Kasumi-1 (cell line): ENCODE measurements at regions not wholly inside any gene's neighbourhood (a gene's known extent, or its start where the extent isn't known, plus 50 kb on each side); places are given as distances from the start of the nearest gene placed in this dataset.

Experiments used
- DNase-seq, 2 experiments: peaks; one replicate each; lab custom pipeline; 2025; lab: John Stamatoyannopoulos, UW

- DNase-seq = no peak
Measured at GRCh38 chr6:113414511-113414910, 442.6 kb upstream of the MARCKS start.

GRCh38 chr6:113416170-113416569 is 441.0 kb upstream of the MARCKS start:
- no peak for DNase-seq

GRCh38 chr6:113420290-113420689 is 436.9 kb upstream of the MARCKS start:
- no peak for DNase-seq

GRCh38 chr6:113421997-113422396 is 435.1 kb upstream of the MARCKS start:
- DNase-seq = no peak

- DNase-seq = no peak
Measured at GRCh38 chr6:113423956-113424355, 433.2 kb upstream of the MARCKS start.

DNA sequence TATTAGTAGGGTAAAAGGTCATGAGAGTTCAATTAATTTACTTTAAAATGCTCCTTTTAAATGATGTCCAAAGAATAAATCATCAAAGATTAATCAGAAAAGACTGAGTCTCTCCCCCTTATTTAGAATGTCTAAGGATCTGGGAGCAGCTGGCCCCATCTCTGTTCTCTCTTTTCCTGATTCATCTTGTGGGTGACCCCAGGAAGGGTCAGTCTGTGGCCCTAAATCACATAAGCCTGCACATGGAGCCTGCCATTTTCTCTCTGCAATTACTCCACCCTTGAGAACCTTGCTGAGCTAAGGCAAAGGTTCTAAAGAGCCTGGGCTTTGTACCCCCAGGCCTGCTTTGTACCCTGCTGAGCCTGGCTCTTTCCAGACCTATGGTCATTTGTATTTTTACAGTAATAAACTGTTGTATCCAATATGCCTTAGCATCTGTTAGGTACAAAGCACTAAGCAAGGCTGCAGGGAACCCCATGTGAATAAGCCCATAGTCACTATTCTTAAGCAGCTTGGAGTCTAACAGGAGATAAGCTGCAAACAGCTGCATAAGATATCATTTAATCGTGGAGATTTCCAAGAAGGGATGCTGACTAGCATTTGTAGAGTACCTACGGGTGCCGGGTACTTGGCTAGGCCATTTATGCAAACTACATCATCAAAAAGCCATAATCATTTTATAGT is 431.0 kb upstream of the MARCKS start:
- no peak for DNase-seq

- no peak for DNase-seq
Measured at GRCh38 chr6:113427617-113428016, 429.5 kb upstream of the MARCKS start.

DNA sequence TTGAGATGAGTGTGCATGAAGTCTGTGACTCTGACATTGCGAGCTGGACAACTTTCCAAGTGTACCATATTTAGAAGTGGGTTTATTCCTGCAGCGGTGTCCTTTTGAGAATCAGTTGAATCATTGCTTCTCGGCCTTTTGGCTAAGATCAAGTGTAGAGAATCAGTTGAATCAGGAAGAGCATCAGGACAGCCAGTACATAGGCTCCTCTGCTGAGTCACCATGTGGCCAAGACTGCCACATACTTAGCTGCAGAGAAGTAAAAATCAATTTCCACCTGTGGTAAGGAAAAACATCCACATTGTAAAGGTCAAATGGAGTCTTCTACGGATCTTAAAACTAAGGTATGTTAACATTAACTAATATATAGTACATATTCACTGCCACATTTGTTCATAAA is 428.4 kb upstream of the MARCKS start:
- DNase-seq = no peak

DNA sequence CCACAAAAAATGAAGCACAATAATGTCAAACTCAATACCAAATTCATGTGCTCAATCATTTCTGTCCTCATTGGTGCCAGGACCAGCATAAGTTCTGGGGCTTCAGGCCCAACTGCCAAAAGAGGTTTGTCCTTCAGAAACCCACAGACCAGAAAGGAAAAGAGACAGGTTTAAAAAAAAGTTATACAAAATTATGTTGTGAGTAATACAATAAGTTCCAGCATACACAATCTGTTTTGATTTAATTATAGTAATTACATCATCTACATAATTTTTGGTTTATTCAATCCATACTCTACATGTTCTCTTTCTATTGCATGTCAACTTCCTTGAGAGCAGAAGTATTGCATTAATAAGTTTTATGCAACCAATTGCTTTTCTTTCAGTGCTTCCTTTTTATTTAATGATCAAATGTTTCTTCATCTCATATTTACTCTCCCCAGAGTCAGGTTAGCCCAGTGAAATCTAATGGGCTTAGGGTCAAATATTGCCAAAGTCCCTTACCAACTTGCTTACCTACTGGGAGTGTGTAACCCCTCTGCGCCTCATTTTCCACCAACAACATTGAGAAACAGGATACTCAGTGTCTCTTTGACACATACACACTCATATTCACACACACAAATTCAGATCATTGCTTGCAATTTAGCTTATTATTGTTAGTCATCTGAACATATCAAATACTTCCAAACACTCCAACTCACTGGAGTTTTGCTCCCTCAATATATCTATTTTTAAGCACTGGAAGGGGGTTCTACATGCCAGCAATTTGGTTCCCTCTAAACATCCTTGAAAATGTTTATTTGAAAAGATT is 424.4 kb upstream of the MARCKS start:
- DNase-seq = no peak

DNA sequence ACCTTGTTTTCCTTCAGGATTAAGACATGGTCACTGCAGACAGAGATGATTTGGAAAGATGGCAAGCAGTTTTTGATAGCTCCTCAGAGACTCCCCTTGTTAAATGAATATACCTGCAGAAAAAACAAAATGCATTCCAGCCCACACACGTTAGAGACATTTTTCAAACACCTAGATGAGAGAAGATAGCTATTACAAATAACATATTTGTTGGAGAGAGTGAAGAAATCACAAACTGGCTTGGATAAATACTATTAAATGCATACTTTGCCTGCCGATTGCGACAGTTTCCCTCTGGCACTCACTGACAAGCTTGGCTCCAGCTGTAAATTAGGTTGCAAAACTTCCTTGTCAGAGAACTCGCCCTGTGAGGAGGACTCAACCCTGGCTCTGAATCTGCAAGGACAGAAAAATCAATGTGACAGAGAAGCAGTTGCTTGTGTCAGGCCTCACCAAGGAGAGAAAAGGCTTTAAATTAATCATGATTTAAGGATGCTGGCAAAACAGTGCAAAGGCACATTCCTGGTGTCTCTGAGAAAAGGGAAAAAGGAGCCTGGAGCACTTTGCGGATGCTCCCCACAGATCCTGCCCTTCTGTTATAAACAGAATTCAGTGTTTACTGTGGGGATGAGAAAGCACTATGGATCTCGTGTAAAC is 423.7 kb upstream of the MARCKS start:
- peak; percentile 69 to 75 for DNase-seq

DNA sequence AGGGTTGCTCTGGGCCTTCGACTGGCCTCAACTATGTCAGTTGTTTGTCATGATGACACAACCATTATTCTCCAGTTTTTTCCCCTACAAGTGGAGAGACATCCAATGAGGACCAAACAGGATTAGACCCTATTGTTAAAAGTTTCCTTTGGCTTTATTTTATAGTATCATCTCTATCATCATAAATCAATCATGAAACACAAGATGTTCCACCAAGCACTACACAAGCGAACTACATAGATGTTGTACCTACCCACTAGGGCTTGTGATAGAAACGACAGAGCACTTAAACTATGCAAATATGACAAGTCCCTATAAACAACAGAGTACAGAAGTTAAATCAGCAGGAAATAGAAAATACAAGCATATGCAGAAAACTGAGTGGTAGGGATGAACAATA is 422.5 kb upstream of the MARCKS start:
- no peak for DNase-seq

- DNase-seq = no peak
Measured at GRCh38 chr6:113437566-113437965, 419.6 kb upstream of the MARCKS start.

- no peak for DNase-seq
Measured at GRCh38 chr6:113439866-113440265, 417.3 kb upstream of the MARCKS start.

DNA sequence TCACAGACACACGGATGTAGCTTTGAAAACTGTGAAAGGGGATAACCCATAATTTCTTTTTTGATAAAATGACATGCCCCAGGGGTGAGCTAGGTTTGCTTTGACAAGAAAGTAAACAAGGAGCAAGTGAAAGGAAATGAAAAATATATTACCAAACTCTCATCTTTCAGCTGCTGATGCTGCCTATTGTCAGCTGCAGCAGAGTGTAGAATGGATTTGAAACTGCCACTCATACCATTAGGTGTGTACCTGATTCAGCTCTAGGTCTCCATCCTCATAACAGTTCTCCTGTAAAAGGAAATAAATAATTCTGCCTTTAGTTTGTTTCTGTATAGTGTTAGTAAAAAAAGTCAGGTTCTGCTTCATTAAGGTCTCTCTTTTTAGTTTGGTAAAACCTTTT is 415.1 kb upstream of the MARCKS start:
- DNase-seq = no peak

DNA sequence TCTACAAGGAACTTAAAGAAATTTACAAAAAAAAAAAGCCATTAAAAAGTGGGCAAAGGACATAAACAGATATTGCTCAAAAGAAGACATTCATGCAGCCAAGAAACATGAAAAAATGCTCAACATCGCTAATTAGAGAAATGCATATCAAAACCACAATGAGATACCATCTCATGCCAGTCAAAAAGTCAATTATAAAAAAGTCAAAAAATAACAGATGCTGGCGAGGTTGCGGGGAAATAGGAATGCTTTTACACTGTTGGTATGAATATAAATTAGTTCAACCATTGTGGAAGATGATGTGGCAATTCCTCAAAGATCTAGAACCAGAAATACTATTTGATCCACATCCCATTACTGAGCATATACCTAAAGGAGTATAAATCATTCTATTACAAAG is 411.9 kb upstream of the MARCKS start:
- DNase-seq = no peak

GRCh38 chr6:113447088-113447831 is 409.9 kb upstream of the MARCKS start:
- DNase-seq = peak; percentile 35 to 49

GRCh38 chr6:113449051-113449450 is 408.1 kb upstream of the MARCKS start:
- no peak for DNase-seq

GRCh38 chr6:113450061-113450465 is 407.1 kb upstream of the MARCKS start:
- DNase-seq = no peak

DNA sequence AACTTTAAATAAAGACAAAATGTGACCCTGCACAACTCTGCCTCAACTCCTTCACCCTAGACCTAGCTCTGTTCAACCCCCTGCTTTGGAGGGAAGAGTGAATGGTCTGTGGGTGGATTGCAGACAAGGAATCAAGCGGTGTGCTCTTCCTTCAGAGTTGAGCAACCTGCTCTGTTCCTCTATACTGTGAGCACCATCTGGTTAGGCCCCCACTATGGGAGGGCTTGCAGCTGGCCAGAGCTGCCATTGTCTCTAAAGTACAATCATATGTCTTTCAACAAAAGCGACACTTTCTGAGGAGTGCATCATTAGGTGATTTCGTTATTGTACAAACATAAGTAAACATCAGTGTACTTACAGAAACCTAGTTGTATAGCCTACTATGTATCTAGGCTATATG is 406.1 kb upstream of the MARCKS start:
- DNase-seq = peak; percentile 12 to 36

- no peak for DNase-seq
Measured at GRCh38 chr6:113457198-113457597, 399.9 kb upstream of the MARCKS start.

DNA sequence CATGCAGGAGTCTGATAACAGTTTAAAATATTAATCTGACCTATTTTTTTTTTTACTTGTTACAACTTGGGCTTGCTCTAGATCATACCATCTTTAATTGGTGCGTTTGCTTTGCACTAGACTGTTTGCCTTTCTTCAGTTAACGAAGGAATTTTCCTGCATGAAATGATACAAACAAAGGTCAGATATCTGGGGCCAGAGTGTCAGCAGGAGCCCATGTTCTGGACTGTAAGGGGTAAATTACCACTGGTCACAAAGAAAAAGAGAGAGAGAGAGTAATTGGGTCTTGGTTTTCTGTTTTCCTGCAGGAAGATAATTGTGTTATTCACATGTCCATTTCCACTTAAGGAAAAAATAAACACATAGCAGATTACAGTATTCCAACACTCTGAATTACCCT is 399.4 kb upstream of the MARCKS start:
- DNase-seq = no peak

DNA sequence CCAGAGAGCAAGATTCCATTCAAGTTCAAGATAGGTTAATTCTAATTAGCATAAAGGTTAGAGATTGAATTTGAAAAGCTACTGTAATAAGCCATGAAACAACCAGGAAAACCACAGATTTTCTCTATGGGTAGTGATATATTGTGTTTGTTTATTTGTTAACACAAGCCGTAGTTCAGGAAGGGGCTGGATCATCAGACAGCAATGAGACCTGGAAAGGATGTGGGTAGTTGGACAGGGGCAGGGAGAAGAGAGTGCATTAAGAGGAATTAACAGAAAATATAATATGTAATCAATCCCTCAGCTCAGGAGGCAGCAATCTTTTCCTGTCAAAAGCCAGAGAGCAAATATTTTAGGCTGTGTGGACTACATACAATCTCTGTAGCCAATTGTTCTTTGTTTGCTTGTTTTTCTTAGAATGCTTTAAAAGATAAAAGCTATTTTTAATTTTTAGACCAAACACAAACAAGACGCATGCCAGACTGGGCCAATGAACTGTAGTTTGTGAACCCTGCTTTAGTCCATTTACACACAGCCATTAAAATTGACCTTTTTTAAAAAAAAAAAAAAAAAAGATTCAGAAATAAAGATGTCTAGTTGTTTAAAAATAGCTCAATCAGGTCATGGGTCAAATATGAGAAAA is 398.7 kb upstream of the MARCKS start:
- no peak for DNase-seq
